Lower lobe of right lung (tissue), 2 donors: ENCODE measurements at regions not wholly inside any gene's neighbourhood (a gene's known extent, or its start where the extent isn't known, plus 50 kb on each side); places are given as distances from the start of the nearest gene placed in this dataset.

Experiments used
- ATAC-seq, 2 donors: fragments of 200-7000 bp; cut with Tn5 transposase; one replicate each; pipeline ENCODE4 v1.9.1; 2020 to 2022; ENCODE audit warnings: mild to moderate bottlenecking in 2 of 2, moderate library complexity in 2 of 2
- DNase-seq: peaks from one replicate; pipeline ENCODE4 v3.0.0-alpha.2; 2020
- H3K27ac ChIP-seq: fragments of 200-600 bp; one replicate; pipeline ENCODE4 v1.8.0; 2022
- H3K27me3 ChIP-seq: fragments of 200-600 bp; one replicate; pipeline ENCODE4 v1.8.0; 2022; ENCODE audit warnings: low read depth
- H3K36me3 ChIP-seq: fragments of 200-600 bp; one replicate; pipeline ENCODE4 v1.8.0; 2022; ENCODE audit warnings: mild to moderate bottlenecking
- H3K4me1 ChIP-seq: fragments of 200-600 bp; one replicate; pipeline ENCODE4 v1.8.0; 2022
- H3K4me3 ChIP-seq: fragments of 200-600 bp; one replicate; pipeline ENCODE4 v1.8.0; 2022; ENCODE audit warnings: mild to moderate bottlenecking
- H3K9me3 ChIP-seq: fragments of 200-600 bp; one replicate; pipeline ENCODE4 v1.8.0; 2022
- CTCF ChIP-seq: fragments of 200-600 bp; IDR thresholded peaks from one replicate; pipeline ENCODE4 v1.8.0; 2022; ENCODE audit warnings: antibody characterized with exemption, mild to moderate bottlenecking
- intact Hi-C: fragments of 100-400 bp; cut with DNase I; formaldehyde crosslinking; loops from one replicate; pipeline ENCODE4 v1.11.0; 2022
- donor health status: DM: no; HTN: yes; CAD: no; lungs with severe emphysema.

- Histone ChIP-seq H3K4me1 (no peaks in the 10 kb centered on the region), H3K27ac (no peak overlapping the region), H3K9me3 (no peaks in the 10 kb centered on the region), H3K36me3 (no peaks in the 10 kb centered on the region), H3K27me3 (no peaks in the 10 kb centered on the region), H3K4me3 (no peak overlapping the region)
- intact Hi-C loops: no loop called here
- DNase-seq (no peak), ATAC-seq (no peak)
- no peak for TF ChIP-seq CTCF
These were observed 414.2 kb downstream of the GABRB3 start for GRCh38 chr15:26358708-26359107.

GRCh38 chr15:26357653-26358052 is 415.2 kb downstream of the GABRB3 start:
- no peak overlapping the region for H3K27ac ChIP-seq
- H3K27me3 ChIP-seq: no peaks in the 10 kb centered on the region
- intact Hi-C loops: no loop called here
- H3K36me3 ChIP-seq: no peaks in the 10 kb centered on the region
- ATAC-seq (no peak), DNase-seq (no peak)
- TF ChIP-seq CTCF: no peak
- no peaks in the 10 kb centered on the region for H3K4me1 ChIP-seq
- H3K4me3 ChIP-seq: no peak overlapping the region
- H3K9me3 ChIP-seq: no peaks in the 10 kb centered on the region

DNA sequence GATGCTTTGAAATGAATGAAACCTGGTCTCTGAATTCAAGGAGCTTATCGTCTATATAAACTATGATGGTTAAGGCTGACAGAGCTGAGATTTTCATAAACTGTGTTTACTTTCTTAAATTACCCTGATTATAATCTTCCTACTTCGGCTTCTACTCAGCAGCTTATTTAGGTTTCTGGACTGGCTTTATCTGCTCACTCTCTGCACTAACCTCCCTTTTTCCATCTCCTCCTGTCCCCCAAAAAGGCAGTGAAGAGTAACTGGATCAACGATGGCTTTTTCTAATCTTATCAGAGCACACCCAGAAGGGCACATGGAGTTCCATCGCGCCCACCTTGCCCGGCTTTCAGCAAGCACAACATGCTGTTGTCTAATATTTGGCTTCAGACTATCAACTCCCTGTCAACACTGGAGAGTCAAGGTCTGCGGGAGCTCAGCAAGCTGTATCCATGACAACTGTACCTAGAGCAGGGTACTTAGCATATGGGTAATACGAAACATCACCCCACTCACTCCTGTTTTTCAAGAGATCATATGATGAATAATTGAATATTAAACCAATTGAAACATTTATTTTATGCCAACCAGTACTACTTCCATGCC is 417.3 kb downstream of the GABRB3 start:
- DNase-seq: no peak
- H3K27me3 ChIP-seq: no peaks in the 10 kb centered on the region
- H3K9me3 ChIP-seq: no peaks in the 10 kb centered on the region
- no peak for ATAC-seq
- TF ChIP-seq CTCF: no peak
- H3K27ac ChIP-seq: no peak overlapping the region
- intact Hi-C loops: no loop called here
- H3K4me1 ChIP-seq: no peaks in the 10 kb centered on the region
- no peaks in the 10 kb centered on the region for H3K36me3 ChIP-seq
- H3K4me3 ChIP-seq: no peak overlapping the region

DNA sequence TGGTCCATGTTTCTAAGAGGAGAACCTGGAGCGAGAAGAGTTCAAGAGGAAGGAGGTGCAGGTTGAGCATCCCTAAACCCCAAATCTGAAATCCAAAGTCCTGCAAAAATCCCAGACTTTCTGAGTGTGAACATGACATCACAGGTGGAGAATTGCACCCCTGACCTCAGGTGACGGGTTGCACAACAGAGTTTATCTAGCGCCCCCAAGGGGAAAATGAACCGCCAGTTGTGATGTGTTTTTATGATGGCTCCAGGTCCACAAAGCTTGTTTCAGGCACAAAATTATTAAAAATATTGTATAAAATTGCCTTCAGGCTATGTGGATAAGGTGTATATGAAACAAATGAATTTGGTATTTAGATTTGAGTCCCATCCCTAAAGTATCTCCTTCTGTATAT is 420.0 kb downstream of the GABRB3 start:
- Histone ChIP-seq H3K9me3 (peaks cover 7% of the 10 kb centered on the region), H3K4me1 (no peaks in the 10 kb centered on the region), H3K27me3 (no peaks in the 10 kb centered on the region), H3K27ac (no peak overlapping the region), H3K36me3 (no peaks in the 10 kb centered on the region), H3K4me3 (no peak overlapping the region)
- intact Hi-C loops: no loop called here
- no peak for TF ChIP-seq CTCF
- DNase-seq (no peak), ATAC-seq (no peak)

DNA sequence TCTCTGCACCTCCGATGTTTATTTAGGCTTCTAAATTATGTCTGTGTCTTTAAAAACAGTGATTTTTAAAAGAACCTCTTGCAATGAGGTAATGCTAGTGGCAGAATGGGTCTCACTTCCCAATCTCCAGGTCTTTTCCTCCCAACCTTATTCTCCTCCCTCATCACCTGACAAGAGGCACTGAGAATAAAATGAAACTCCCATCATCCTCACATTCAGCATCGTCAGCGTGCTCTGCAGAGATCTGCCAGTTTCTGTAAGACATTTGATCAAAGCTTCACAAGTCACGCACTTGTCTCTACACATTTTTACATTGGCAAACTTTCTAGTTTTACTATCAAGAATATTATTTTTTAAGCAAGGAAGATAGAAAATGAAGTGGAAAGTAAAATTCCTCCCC is 420.5 kb downstream of the GABRB3 start:
- Histone ChIP-seq H3K9me3 (peaks cover 10% of the 10 kb centered on the region), H3K4me3 (no peak overlapping the region), H3K4me1 (no peaks in the 10 kb centered on the region), H3K27ac (no peak overlapping the region), H3K27me3 (no peaks in the 10 kb centered on the region), H3K36me3 (no peaks in the 10 kb centered on the region)
- DNase-seq (no peak), ATAC-seq (no peak)
- intact Hi-C loops: no loop called here
- no peak for TF ChIP-seq CTCF

GRCh38 chr15:26325495-26325894 is 447.4 kb downstream of the GABRB3 start:
- intact Hi-C loops: no loop called here
- ATAC-seq: no peak
- H3K27ac ChIP-seq: no peak overlapping the region
- H3K27me3 ChIP-seq: no peaks in the 10 kb centered on the region
- H3K9me3 ChIP-seq: no peaks in the 10 kb centered on the region
- H3K4me1 ChIP-seq: no peaks in the 10 kb centered on the region
- TF ChIP-seq CTCF: no peak
- no peak for DNase-seq
- no peak overlapping the region for H3K4me3 ChIP-seq
- H3K36me3 ChIP-seq: no peaks in the 10 kb centered on the region
